A549 (cell line): ENCODE measurements at regions not wholly inside any gene's neighbourhood (a gene's known extent, or its start where the extent isn't known, plus 50 kb on each side); places are given as distances from the start of the nearest gene placed in this dataset.

Experiments used
- CEBPB ChIP-seq, 2 experiments: fragments of >200 bp in 1 of 2; sonication (Bioruptor Twin) in 1 of 2; formaldehyde crosslinking in 1 of 2; IDR thresholded peaks; 2 replicates each; pipeline ENCODE4 v1.6.1; 2012 to 2016
- CTCF ChIP-seq: fragments of >200 bp; sonication (Bioruptor Twin); formaldehyde crosslinking; IDR thresholded peaks from 3 replicates; pipeline ENCODE4 v1.5.1; 2016
- MAZ ChIP-seq: fragments of 150-350 bp; IDR thresholded peaks from 2 replicates; pipeline ENCODE4 v1.6.1; 2014; ENCODE audit warnings: antibody characterized with exemption, low read depth, low read length, borderline replicate concordance
- RFX5 ChIP-seq: fragments of 450-650 bp; IDR thresholded peaks from 2 replicates; pipeline ENCODE4 v1.7.1; 2014; ENCODE audit warnings: antibody characterized with exemption, mild to moderate bottlenecking, moderate library complexity

GRCh38 chr3:117255736-117256135 is 546.2 kb downstream of the TUSC7 start:
- TF ChIP-seq CTCF (no peak), MAZ (no peak), CEBPB (IDR thresholded peaks at IDR 0.05) (no peak), RFX5 (no peak)
